Adrenal gland (tissue), 9 donors: ENCODE measurements at regions not wholly inside any gene's neighbourhood (a gene's known extent, or its start where the extent isn't known, plus 50 kb on each side); places are given as distances from the start of the nearest gene placed in this dataset.
"Not testable (repeated sequence)": the region's sequence is repeated elsewhere in the genome, so short reads cannot be mapped to it uniquely, and the experiment has no call there.

Source experiments
- DNase-seq, 7 donors: peaks; one replicate each; pipeline ENCODE4 v3.0.0-alpha.2; 2019 to 2020
- H3K27ac ChIP-seq, 5 donors: fragments of 200-600 bp; sonication (generic) in 4 of 5; 1 replicate in 3 of 5; 2 replicates in 2 of 5; pipeline versions ENCODE4 v1.5.1 to v1.8.0; 2016 to 2020; ENCODE audit warnings: mild to moderate bottlenecking in 1 of 5
- H3K27me3 ChIP-seq: fragments of 200-600 bp; 2 replicates; pipeline ENCODE4 v1.8.0; 2021
- H3K36me3 ChIP-seq, 2 donors: fragments of 200-600 bp; replicated peaks in 1 of 2; 1 replicate in 1 of 2; 2 replicates in 1 of 2; pipeline versions ENCODE4 v1.5.1 to v1.8.0; 2018 to 2022
- H3K4me1 ChIP-seq, 2 donors: fragments of 200-600 bp; replicated peaks in 1 of 2; 1 replicate in 1 of 2; 2 replicates in 1 of 2; pipeline versions ENCODE4 v1.5.1 to v1.8.0; 2018 to 2021
- H3K4me3 ChIP-seq, 4 donors: fragments of 200-600 bp; sonication (generic) in 3 of 4; one replicate each; pipeline ENCODE4 v1.5.1; 2016 to 2018
- H3K9me3 ChIP-seq, 3 donors: fragments of 200-600 bp; sonication (generic) in 1 of 3; replicated peaks in 1 of 3; 1 replicate in 2 of 3; 2 replicates in 1 of 3; pipeline versions ENCODE4 v1.5.1 to v1.8.0; 2016 to 2021
- POLR2A ChIP-seq, 2 donors: fragments of 450-650 bp; IDR thresholded peaks; one replicate each; pipeline ENCODE4 v1.6.1; 2017; ENCODE audit warnings: antibody characterized with exemption in 2 of 2, mild to moderate bottlenecking in 2 of 2, moderate library complexity in 1 of 2
- WGBS, 4 donors: extraction: QIAGEN DNeasy Blood & Tissue Kit in 2 of 4; methylation state at CpG; one replicate each; pipeline versions ENCODE4 v1.1.5 to v1.1.7; 2013 to 2017; 5-methylcytosine and 5-hydroxymethylcytosine counted together
- intact Hi-C, 2 donors: fragments of 100-400 bp; cut with DNase I; formaldehyde crosslinking; loops; one replicate each; pipeline versions ENCODE4 v1.14.1 to v1.15.0; 2022 to 2023
- TF ChIP-seq, protein P1 (sequence below), 6 experiments: fragments of 450-650 bp in 4 of 6; fragments of 200-600 bp in 2 of 6; sonication (generic) in 1 of 6; IDR thresholded peaks; 1 replicate in 5 of 6; 2 replicates in 1 of 6; pipeline versions ENCODE4 v1.5.1 to v1.8.0; 2016 to 2021; ENCODE audit warnings: antibody characterized with exemption in 6 of 6, mild to moderate bottlenecking in 2 of 6, moderate library complexity in 1 of 6
- donor health status: healthy with polysubstance abuse.
- donor health status: Bipolar disorder and iron deficiency.
- donor health status: DM: yes; HTN: yes; CAD: no.
- donor health status: DM: no; HTN: no; CAD: no.
- donor health status: DM: no; HTN: no; CAD: no.

DNA sequence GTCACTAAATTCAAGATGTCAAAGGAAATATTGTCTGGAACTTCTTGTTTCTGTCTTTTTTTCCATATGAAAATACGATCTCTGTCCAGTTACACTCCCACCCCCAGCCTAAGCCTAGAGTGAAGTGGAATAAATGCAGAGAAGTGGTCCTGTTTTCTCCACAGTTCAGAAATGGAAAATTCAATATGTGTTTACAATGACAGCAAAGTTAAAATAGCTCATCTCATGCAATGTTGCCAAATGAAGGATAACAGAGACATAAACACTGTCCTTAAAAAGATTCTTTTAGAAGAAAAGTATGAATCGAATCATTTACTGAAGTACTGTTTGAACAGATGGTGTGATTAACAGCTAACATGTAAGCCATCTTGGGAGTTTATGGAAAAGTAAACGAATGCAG, 160.8 kb upstream of the STK26 start:
- no peak overlapping the region for H3K27ac ChIP-seq
- H3K4me3 ChIP-seq: no peak overlapping the region
- peaks cover 25% of the 10 kb centered on the region for H3K27me3 ChIP-seq
- H3K4me1 ChIP-seq: no peaks in the 10 kb centered on the region
- DNase-seq: no peak
- no peaks in the 10 kb centered on the region for H3K9me3 ChIP-seq
- intact Hi-C loops: no loop called here
- no peaks in the 10 kb centered on the region for H3K36me3 ChIP-seq
- whole genome bisulfite sequencing, 4 donors: 60 to 67% (median 64%) methylated on average over 3 of the region's 3 CpGs
- TF ChIP-seq POLR2A (IDR thresholded peaks at IDR 0.05): no peak
- TF ChIP-seq, protein P1, sequence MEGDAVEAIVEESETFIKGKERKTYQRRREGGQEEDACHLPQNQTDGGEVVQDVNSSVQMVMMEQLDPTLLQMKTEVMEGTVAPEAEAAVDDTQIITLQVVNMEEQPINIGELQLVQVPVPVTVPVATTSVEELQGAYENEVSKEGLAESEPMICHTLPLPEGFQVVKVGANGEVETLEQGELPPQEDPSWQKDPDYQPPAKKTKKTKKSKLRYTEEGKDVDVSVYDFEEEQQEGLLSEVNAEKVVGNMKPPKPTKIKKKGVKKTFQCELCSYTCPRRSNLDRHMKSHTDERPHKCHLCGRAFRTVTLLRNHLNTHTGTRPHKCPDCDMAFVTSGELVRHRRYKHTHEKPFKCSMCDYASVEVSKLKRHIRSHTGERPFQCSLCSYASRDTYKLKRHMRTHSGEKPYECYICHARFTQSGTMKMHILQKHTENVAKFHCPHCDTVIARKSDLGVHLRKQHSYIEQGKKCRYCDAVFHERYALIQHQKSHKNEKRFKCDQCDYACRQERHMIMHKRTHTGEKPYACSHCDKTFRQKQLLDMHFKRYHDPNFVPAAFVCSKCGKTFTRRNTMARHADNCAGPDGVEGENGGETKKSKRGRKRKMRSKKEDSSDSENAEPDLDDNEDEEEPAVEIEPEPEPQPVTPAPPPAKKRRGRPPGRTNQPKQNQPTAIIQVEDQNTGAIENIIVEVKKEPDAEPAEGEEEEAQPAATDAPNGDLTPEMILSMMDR (IDR thresholded peaks at IDR 0.05): no peak

DNA sequence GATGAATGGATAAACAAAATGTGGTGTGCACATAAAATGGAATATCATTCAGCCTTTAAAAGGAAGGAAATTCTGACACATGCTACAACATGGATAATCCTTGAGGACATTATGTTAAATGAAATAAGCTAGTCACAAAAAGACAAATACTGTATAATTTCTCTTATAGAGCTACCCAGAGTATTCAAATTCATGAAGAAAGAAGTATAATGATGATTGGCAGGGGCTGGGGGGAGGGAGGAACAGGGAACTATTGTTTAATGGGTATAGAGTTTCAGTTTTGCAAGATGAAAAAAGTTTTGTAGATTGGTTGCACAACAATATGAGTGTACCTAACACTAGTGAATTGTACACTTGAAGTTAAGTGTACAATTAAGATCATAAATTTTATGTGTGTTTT, 153.9 kb upstream of the STK26 start:
- H3K4me3 ChIP-seq: no peak overlapping the region
- no peak overlapping the region for H3K27ac ChIP-seq
- TF ChIP-seq POLR2A (IDR thresholded peaks at IDR 0.05): no peak
- peaks cover 41% of the 10 kb centered on the region for H3K27me3 ChIP-seq
- no peaks in the 10 kb centered on the region for H3K36me3 ChIP-seq
- DNase-seq: no peak
- H3K4me1 ChIP-seq: no peaks in the 10 kb centered on the region
- no peaks in the 10 kb centered on the region for H3K9me3 ChIP-seq
- intact Hi-C loops: no loop called here

DNA sequence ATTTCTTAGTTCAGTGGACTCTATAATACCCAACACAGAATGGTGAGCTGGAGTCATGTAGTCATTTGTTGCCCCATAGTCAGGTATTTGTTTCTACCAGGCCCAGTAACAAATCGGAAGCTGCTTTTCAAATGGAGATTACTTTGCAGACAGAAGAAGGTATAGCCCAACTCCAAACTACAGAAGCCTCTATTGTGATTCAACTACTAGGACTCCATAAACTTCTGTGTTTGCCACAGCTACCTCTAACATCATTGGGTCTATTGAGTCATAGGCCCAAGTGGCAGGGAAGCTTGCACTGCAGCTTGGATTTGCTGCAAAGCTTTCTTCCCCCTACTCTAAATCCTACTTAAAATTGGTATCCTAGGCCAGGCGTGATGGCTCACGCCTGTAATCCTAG, 148.8 kb upstream of the STK26 start:
- no peaks in the 10 kb centered on the region for H3K36me3 ChIP-seq
- H3K27ac ChIP-seq: no peak overlapping the region
- peaks cover 19% of the 10 kb centered on the region for H3K27me3 ChIP-seq
- WGBS, 4 donors: 78 to 100% (median 81%) methylated on average over 2 to 3 of the region's 3 CpGs
- no peaks in the 10 kb centered on the region for H3K9me3 ChIP-seq
- intact Hi-C loops: no loop called here
- TF ChIP-seq, protein P1 (IDR thresholded peaks at IDR 0.05): no peak
- no peak for TF ChIP-seq POLR2A (IDR thresholded peaks at IDR 0.05)
- DNase-seq: no peak
- H3K4me1 ChIP-seq: no peaks in the 10 kb centered on the region
- H3K4me3 ChIP-seq: no peak overlapping the region

DNA sequence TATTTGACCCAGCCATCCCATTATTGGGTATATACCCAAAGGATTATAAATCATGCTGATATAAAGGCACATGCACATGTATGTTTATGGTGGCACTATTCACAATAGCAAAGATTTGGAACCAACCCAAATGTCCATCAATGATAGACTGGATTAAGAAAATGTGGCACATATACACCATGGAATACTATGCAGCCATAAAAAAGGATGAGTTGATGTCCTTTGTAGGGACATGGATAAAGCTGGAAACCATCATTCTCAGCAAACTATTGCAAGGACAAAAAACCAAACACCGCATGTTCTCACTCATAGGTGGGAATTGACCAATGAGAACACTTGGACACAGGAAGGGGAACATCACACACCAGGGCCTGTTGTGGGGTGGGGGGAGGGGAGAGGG, 147.3 kb upstream of the STK26 start:
- H3K9me3 ChIP-seq, intact Hi-C loops, H3K4me1 ChIP-seq, H3K4me3 ChIP-seq, DNase-seq, H3K36me3 ChIP-seq, H3K27ac ChIP-seq: not testable (repeated sequence)
- H3K27me3 ChIP-seq: peaks cover 13% of the 10 kb centered on the region
- 77 to 100% (median 100%) methylated on average over 1 of the region's 1 CpG for WGBS, 4 donors

DNA sequence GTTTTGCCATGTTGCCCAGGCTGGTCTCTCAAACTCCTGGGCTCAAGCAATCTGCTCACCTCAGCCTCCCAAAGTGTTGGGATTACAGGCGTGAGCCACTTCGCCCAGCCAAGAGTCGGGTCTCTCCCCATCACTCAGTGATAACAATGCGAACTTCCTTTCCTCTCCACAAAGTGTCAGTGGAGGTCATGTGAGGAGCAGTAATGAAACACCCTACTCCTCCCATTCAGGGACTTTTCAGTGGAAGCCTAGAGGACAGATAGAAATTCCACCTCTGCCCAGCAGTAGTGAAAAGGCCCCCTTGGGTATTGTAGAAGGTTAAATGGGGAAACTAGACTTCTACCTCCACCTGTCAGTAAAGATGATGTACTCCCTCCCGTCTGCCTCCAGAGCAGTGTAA, 141.9 kb upstream of the STK26 start:
- intact Hi-C loops: no loop called here
- no peak for DNase-seq
- WGBS, 4 donors: 25 to 70% (median 62%) methylated on average over 1 to 5 of the region's 5 CpGs
- Histone ChIP-seq H3K9me3 (no peaks in the 10 kb centered on the region), H3K27ac (no peak overlapping the region), H3K36me3 (no peaks in the 10 kb centered on the region), H3K27me3 (peaks cover 32% of the 10 kb centered on the region), H3K4me1 (no peaks in the 10 kb centered on the region), H3K4me3 (no peak overlapping the region)
- TF ChIP-seq POLR2A (IDR thresholded peaks at IDR 0.05): no peak
- TF ChIP-seq, protein P1 (IDR thresholded peaks at IDR 0.05): no peak

DNA sequence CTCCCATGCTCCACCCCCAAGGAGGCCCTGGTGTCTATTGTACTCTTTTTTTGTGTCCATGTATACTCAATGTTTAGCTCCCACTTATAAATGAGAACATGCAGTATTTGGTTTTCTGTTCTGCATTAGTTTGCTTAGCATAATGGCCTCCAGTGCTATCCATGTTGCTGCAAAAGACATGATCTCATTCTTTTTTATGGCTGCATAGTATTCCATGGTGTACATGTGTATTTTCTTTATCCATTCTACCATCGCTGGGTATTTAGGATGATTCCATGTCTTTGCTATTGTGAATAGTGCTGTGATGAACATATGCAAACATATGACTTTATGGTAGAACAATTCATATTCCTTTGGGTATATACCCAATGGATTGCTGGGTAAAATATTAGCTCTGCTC, 138.1 kb upstream of the STK26 start:
- H3K36me3 ChIP-seq, H3K27ac ChIP-seq, DNase-seq, H3K4me3 ChIP-seq, intact Hi-C loops, H3K9me3 ChIP-seq, H3K4me1 ChIP-seq: not testable (repeated sequence)
- 58 to 90% (median 76%) methylated on average over 1 of the region's 1 CpG for WGBS, 4 donors
- H3K27me3 ChIP-seq: peaks cover 22% of the 10 kb centered on the region

DNA sequence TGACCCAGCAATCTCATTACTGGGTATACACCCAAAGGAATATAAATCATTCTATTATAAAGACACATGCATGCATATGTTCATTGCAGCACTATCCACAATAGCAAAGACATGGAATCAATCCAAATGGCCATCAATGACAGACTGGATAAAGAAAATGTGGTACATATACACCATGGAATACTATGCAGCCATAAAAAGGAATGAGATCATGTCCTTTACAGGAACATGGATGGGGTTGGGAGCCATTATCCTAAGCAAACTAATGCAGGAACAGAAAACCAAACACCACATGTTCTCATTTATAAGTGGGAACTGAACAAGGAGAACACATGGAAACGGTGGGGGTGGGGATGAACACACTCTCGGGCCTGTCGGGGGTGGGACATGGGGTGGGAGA, 129.2 kb upstream of the STK26 start:
- peaks cover 34% of the 10 kb centered on the region for H3K27me3 ChIP-seq
- 57 to 89% (median 72%) methylated on average over 2 to 3 of the region's 3 CpGs for WGBS, 4 donors
- H3K36me3 ChIP-seq, DNase-seq, H3K4me3 ChIP-seq, H3K9me3 ChIP-seq, H3K27ac ChIP-seq, H3K4me1 ChIP-seq, intact Hi-C loops: not testable (repeated sequence)
